ENCODE measurements at regions not wholly inside any gene's neighbourhood (a gene's known extent, or its start where the extent isn't known, plus 50 kb on each side); places are given as distances from the start of the nearest gene placed in this dataset.

DNA sequence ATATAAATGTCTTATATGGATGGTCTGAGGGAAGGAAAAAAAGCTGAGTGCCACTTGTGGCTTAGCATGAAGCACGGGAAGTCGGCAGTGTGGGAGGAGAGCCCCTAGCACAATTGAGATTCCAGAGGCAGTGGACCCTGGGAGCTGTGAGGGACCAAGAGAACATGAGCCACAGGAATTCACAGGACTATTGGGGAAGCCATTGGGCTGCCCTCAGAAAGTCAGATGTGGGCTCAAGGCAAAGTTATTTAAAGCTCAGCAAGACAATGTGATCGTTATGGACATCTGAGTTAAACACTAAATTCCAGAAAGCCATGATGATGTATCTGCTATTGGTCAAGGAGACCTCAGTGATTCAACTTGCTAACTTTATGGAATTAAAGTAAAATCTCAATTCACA, 380.8 kb upstream of the IL12A start:
- no peak overlapping the region for H3K4me3 ChIP-seq (ENCODE audit: low read depth, low read length)
- no peaks in the 10 kb centered on the region for H3K36me3 ChIP-seq (ENCODE audit: control insufficient read depth, insufficient read depth, low read length)
- no peak for TF ChIP-seq CTCF (IDR thresholded peaks at IDR 0.05; ENCODE audit: insufficient read depth, low read length, poor library complexity, severe bottlenecking)
- no peak for DNase-seq (ENCODE audit: low read depth)
- H3K27me3 ChIP-seq (ENCODE audit: control insufficient read depth, insufficient read depth, low read length) = no peaks in the 10 kb centered on the region

DNA sequence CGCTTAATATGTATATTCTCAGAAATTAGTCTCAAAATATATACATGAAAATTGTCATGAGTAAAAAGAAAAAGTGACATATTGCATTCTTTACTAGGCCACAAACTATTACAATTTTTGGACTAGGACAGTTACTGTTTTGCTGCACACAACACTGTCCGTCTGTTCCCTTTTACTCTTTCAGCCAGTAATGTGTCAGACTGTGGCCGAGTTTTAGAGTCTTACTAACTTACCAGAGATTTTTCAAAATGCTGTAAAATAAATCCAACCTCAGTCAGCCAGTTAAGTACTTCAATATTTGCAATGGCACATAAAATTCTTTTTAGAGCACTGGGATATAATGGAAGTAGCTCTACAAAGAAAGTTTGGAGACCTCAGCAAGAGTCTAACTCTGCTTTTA, 380.3 kb upstream of the IL12A start:
- DNase-seq (ENCODE audit: low read depth) = no peak
- Histone ChIP-seq H3K27me3 (ENCODE audit: control insufficient read depth, insufficient read depth, low read length) (no peaks in the 10 kb centered on the region), H3K4me3 (ENCODE audit: low read depth, low read length) (no peak overlapping the region), H3K36me3 (ENCODE audit: control insufficient read depth, insufficient read depth, low read length) (no peaks in the 10 kb centered on the region)
- TF ChIP-seq CTCF (IDR thresholded peaks at IDR 0.05; ENCODE audit: insufficient read depth, low read length, poor library complexity, severe bottlenecking) = no peak

DNA sequence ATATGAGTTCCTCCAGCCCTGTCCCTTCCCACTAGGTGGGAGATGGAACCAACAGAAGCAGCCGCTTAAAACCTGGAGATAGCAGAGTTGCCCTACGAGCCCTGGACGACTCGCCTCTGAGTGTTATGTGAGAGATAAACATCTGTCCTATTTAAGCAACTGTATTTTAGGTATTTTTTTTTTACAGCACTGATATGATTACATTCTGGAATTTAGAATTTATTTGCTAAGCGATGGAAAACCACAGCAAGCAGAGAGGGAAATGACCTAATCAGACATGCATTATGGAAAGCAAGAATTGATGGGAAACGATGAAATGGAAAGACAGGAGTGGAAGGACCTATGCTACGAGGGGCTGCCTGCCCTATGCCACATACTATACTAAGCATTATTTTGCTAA, 379.0 kb upstream of the IL12A start:
- Histone ChIP-seq H3K36me3 (ENCODE audit: control insufficient read depth, insufficient read depth, low read length) (no peaks in the 10 kb centered on the region), H3K4me3 (ENCODE audit: low read depth, low read length) (no peak overlapping the region), H3K27me3 (ENCODE audit: control insufficient read depth, insufficient read depth, low read length) (no peaks in the 10 kb centered on the region)
- no peak for DNase-seq (ENCODE audit: low read depth)
- no peak for TF ChIP-seq CTCF (IDR thresholded peaks at IDR 0.05; ENCODE audit: insufficient read depth, low read length, poor library complexity, severe bottlenecking)

GRCh38 chr3:159616234-159616825, 372.3 kb upstream of the IL12A start:
- no peaks in the 10 kb centered on the region for H3K27me3 ChIP-seq (ENCODE audit: control insufficient read depth, insufficient read depth, low read length)
- H3K36me3 ChIP-seq (ENCODE audit: control insufficient read depth, insufficient read depth, low read length) = no peaks in the 10 kb centered on the region
- DNase-seq (ENCODE audit: low read depth) = no peak
- TF ChIP-seq CTCF (IDR thresholded peaks at IDR 0.05; ENCODE audit: insufficient read depth, low read length, poor library complexity, severe bottlenecking) = peak; percentile 66
- no peak overlapping the region for H3K4me3 ChIP-seq (ENCODE audit: low read depth, low read length)

DNA sequence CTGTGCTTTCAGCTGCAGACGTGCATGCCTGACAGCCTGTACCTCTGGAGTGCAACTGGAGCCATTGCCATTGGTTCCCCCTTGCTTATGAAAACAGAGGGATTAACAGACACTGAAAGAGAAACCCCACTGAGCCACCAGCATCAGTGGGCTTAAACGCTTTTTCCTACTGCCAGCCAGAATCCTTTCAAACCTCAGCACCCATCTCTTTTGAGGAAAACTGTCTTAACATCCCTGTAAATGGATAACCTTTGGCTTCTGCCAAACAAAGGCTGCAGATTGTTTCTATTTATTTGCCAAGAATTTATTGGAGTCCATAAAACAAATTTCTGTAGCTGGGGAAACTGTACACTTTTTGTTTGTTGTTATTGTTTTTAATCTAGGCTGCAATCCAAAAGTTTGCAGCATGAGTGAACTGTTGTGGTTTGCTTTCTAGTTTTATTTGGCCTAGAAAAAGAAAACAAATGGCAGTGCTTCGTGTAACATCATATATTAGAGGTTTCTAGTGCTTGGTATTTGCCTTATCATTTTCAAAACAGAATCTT, 369.2 kb upstream of the IL12A start:
- no peak for TF ChIP-seq CTCF (IDR thresholded peaks at IDR 0.05; ENCODE audit: insufficient read depth, low read length, poor library complexity, severe bottlenecking)
- no peak overlapping the region for H3K4me3 ChIP-seq (ENCODE audit: low read depth, low read length)
- no peaks in the 10 kb centered on the region for H3K36me3 ChIP-seq (ENCODE audit: control insufficient read depth, insufficient read depth, low read length)
- DNase-seq (ENCODE audit: low read depth) = no peak
- no peaks in the 10 kb centered on the region for H3K27me3 ChIP-seq (ENCODE audit: control insufficient read depth, insufficient read depth, low read length)

- no peak for TF ChIP-seq CTCF (IDR thresholded peaks at IDR 0.05; ENCODE audit: insufficient read depth, low read length, poor library complexity, severe bottlenecking)
- DNase-seq (ENCODE audit: low read depth) = no peak
- Histone ChIP-seq H3K36me3 (ENCODE audit: control insufficient read depth, insufficient read depth, low read length) (no peaks in the 10 kb centered on the region), H3K4me3 (ENCODE audit: low read depth, low read length) (no peak overlapping the region), H3K27me3 (ENCODE audit: control insufficient read depth, insufficient read depth, low read length) (no peaks in the 10 kb centered on the region)
Measured at GRCh38 chr3:159620281-159620680, 368.4 kb upstream of the IL12A start.
